Stimulated activated naive B cell treated with anti-CD40 and anti-IgM and Interleukin-4, amounts not matched to agents 10 μg/mL and 1 μg/mL and 100 μg/mL, for 72 hours (primary cell): ENCODE measurements at regions not wholly inside any gene's neighbourhood (a gene's known extent, or its start where the extent isn't known, plus 50 kb on each side); places are given as distances from the start of the nearest gene placed in this dataset.

Experiments used
- ATAC-seq, 2 donors: fragments of 150-1000 bp; cut with Tn5 transposase; replicated peaks; 2 replicates each; pipeline ENCODE4 v1.10.0; 2021; ENCODE audit warnings: moderate library complexity in 1 of 2
- DNase-seq: peaks from one replicate; pipeline ENCODE4 v3.0.0; 2021
- H3K27ac Mint-ChIP-seq: one replicate; pipeline ENCODE4 v1.8.0; 2022; ENCODE audit warnings: mild to moderate bottlenecking, mixed read lengths
- H3K27me3 Mint-ChIP-seq, 2 donors: one replicate each; pipeline ENCODE4 v1.8.0; 2022; ENCODE audit warnings: mixed read lengths in 2 of 2
- H3K36me3 Mint-ChIP-seq, 2 donors: one replicate each; pipeline ENCODE4 v1.8.0; 2022; ENCODE audit warnings: mixed read lengths in 2 of 2, mild to moderate bottlenecking in 1 of 2
- H3K4me1 Mint-ChIP-seq, 2 donors: one replicate each; pipeline ENCODE4 v1.8.0; 2022; ENCODE audit warnings: mixed read lengths in 2 of 2, mild to moderate bottlenecking in 1 of 2
- H3K4me3 Mint-ChIP-seq, 2 donors: one replicate each; pipeline ENCODE4 v1.8.0; 2022; ENCODE audit warnings: mild to moderate bottlenecking in 2 of 2, mixed read lengths in 2 of 2, moderate library complexity in 1 of 2
- H3K9me3 Mint-ChIP-seq, 2 donors: one replicate each; pipeline ENCODE4 v1.8.0; 2022; ENCODE audit warnings: mixed read lengths in 2 of 2, mild to moderate bottlenecking in 1 of 2

DNA sequence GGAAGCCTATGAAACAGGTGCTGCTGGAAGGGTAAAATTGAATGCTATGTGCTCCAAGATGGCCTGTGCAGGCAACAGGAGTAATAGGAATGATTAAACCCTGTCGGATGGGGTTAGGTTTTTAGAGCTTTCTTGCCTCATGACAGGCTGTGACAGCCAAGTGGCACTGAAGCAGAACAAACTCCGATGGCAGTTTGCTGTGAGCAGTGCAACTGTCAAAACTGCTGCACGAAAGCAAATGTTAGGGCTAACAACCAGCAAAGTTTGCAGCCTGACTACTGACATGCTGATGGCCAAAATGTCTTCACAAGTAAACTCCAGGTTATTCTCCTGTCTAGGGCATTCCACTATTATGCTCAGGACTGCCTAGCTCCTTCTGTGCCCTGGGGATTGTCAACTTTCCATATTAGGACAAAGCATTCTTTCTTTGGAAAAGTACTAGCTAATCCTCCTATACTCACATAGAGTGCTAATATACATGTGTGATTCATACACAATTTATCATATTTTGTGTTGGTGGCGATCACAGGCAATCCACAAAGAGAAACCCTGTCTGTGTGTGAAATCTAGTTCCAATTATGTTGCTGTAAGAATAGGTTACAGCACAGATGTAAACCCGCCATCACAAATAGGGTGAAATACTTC lies 486.6 kb upstream of the TENM3 start:
- Mint-ChIP-seq H3K27ac (no peak overlapping the region), H3K4me3 (no peak overlapping the region), H3K36me3 (no peaks in the 10 kb centered on the region), H3K4me1 (peaks cover 0 to 7% of the 10 kb centered on the region in 2 donors), H3K27me3 (no peaks in the 10 kb centered on the region), H3K9me3 (peaks cover 0 to 5% of the 10 kb centered on the region in 2 donors)
- DNase-seq (no peak), ATAC-seq (no peak)

DNA sequence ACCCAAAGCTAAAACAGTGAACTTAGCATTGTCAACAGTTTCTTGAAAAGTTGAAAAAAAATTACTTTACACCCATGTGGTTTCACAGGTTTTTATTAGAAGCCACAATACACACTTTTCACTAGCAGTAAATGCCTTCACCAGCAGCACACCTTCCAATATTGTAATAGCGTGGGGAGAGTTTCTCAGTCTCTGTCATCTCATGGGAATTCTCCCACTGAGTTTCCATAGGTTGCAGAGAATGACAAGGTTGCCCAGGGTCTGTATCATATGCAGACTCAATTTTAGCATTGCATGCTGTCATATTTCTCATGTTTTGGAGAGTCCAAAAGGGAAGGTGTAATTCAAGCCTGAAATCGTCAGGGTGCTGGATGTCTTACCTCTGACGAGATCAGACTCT lies 486.1 kb upstream of the TENM3 start:
- ATAC-seq = no peak
- peaks cover 0 to 7% of the 10 kb centered on the region in 2 donors for H3K4me1 Mint-ChIP-seq
- H3K9me3 Mint-ChIP-seq = peaks cover 0 to 9% of the 10 kb centered on the region in 2 donors
- DNase-seq = no peak
- H3K4me3 Mint-ChIP-seq = no peak overlapping the region
- no peaks in the 10 kb centered on the region for H3K36me3 Mint-ChIP-seq
- no peak overlapping the region for H3K27ac Mint-ChIP-seq
- H3K27me3 Mint-ChIP-seq = no peaks in the 10 kb centered on the region

DNA sequence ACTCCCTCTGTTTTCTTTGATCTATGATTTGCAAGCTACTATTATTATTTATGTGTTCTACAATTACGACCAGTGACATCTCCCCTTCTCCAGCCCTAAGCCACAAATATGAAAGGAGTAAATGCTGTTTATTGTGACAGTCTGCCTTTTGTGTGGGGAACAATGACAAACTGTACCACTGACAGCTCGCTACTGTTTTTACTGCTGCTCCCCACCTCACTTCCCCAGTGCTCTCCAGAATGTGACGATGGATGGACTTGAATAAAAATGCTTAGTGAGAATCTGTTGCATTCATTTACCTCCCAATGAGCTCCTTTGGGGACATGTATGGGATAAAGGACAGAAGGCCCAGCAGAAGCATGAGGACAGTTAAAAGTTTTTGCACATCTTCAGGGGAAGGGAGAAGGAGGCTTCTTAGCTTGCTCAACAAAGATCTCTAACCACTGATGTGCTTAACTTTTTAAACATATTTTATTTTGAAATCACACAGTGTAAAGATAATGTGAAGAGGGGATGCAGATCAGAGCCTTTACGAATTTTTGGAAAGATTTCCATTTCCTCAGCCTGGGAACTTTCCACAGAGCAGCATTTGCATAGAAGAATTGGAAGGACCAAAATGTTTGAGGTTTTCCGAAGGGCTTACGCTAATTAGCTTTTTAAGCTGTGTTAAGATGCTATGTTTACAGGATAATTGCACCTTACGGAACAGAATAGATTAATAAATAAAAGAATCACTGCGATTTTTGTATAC lies 485.1 kb upstream of the TENM3 start:
- ATAC-seq (no peak), DNase-seq (no peak)
- Mint-ChIP-seq H3K27me3 (no peaks in the 10 kb centered on the region), H3K36me3 (no peaks in the 10 kb centered on the region), H3K9me3 (peaks cover 1 to 9% of the 10 kb centered on the region in 2 donors), H3K4me3 (no peak overlapping the region), H3K27ac (no peak overlapping the region), H3K4me1 (peaks cover 0 to 7% of the 10 kb centered on the region in 2 donors)

DNA sequence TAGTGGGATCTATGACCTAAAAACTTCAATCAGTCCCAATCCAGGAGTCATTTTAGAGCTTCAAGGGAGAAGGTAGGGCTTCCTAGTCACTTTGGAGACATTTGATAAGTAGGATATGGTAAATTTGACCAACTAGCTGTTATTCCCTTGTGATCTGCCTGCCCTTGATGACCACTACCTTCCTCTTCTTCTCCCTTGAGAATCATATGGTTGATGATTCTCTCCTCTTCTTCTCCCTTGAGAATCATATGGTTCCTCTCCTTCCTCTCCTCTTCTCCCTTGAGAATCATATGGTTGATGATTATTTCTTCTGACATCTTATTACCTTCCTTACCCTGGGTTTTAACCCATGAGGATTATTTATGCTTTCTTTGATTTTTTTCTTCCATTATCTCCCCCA lies 482.6 kb upstream of the TENM3 start:
- H3K9me3 Mint-ChIP-seq = peaks cover 1 to 9% of the 10 kb centered on the region in 2 donors
- ATAC-seq (no peak), DNase-seq (no peak)
- no peaks in the 10 kb centered on the region for H3K36me3 Mint-ChIP-seq
- H3K27ac Mint-ChIP-seq = no peak overlapping the region
- no peak overlapping the region for H3K4me3 Mint-ChIP-seq
- H3K4me1 Mint-ChIP-seq = peaks cover 0 to 7% of the 10 kb centered on the region in 2 donors
- H3K27me3 Mint-ChIP-seq = no peaks in the 10 kb centered on the region

DNA sequence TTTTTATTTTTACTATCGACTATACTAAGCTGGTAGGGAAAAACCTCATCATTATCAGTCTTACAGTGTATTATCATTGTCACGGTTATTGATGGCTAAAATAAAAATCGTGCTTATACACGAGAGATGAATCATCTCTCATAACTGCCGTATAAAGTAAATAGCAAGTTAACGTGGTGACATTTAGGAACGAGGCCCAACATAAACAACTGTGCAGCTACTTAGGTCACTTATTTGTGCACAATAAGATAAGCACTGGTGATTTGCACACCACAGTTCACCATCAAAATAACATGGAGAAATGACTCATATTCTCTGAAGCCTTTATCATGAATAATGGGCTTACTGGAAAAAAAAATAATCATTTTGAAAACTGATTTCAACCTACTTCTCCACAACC lies 482.0 kb upstream of the TENM3 start:
- Mint-ChIP-seq H3K9me3 (peaks cover 1 to 9% of the 10 kb centered on the region in 2 donors), H3K4me3 (no peak overlapping the region), H3K4me1 (peaks cover 0 to 7% of the 10 kb centered on the region in 2 donors), H3K36me3 (no peaks in the 10 kb centered on the region), H3K27ac (no peak overlapping the region), H3K27me3 (no peaks in the 10 kb centered on the region)
- DNase-seq (no peak), ATAC-seq (no peak)

DNA sequence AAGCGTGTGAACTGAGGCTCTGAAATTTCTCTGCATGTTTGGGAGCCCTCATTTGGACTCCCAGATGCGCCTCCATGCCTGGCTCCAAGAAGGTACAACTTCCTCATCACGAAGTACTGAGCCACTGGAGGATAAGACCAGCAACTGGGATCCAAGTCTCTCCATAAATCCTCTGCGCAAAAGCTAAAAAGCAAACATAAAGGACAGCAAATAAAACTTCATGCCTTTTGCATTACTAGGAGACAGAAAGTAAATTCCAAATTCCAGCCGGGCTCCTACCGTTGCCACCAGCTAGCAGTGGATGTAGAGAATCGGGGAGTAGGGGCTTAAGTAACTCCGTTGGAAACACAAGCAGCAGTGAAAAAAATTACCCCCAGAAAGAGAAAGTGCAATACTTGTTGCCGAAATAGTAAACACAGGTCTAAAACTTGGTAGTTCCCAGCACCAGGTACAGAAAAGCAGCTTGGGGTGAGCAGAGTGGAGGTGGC lies 477.1 kb upstream of the TENM3 start:
- Mint-ChIP-seq H3K4me3 (no peak overlapping the region), H3K4me1 (no peaks in the 10 kb centered on the region), H3K36me3 (no peaks in the 10 kb centered on the region), H3K9me3 (peaks cover 1 to 3% of the 10 kb centered on the region in 2 donors), H3K27ac (no peak overlapping the region), H3K27me3 (no peaks in the 10 kb centered on the region)
- DNase-seq = no peak
- ATAC-seq = no peak

DNA sequence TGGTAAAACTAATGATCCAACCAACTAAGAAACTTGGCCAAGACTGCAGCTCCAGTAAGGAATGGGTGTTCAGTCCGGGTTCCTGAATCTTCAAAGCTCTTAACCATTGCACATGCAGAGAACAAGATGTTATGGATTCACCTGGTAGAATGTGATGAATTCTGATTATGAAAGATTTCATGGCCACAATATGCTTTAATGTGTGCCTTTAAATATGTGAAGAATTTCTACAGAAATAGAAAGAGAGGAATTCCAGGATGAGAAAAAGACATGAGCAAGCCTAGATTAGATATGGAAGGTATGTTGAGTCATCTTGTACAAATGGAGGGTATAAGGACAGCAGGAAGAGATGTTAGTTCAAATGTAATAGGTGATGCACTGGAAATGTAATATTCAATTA lies 472.2 kb upstream of the TENM3 start:
- Mint-ChIP-seq H3K27ac (no peak overlapping the region), H3K9me3 (peaks cover 1 to 3% of the 10 kb centered on the region in 2 donors), H3K4me1 (no peaks in the 10 kb centered on the region), H3K4me3 (no peak overlapping the region), H3K27me3 (no peaks in the 10 kb centered on the region), H3K36me3 (no peaks in the 10 kb centered on the region)
- no peak for DNase-seq
- no peak for ATAC-seq

DNA sequence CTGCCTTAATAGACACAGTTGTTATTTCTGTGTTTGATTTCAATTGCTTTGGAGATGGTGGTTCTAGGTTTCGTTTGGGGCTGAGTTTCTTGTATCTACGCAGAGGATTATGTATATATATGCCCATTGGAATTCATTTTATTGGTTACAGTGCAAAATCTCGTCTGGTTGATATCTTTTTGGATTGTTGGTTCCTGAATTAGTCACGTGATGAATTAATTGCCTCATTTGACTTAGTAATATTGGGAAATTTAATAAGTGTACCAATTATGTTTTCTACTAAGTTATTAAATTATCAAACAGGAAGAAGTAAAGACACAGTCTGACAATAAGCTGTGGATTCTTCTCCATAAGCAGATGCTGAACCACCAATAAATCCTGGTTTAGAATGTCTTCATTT lies 467.9 kb upstream of the TENM3 start:
- no peaks in the 10 kb centered on the region for H3K36me3 Mint-ChIP-seq
- no peak overlapping the region for H3K27ac Mint-ChIP-seq
- no peak for ATAC-seq
- DNase-seq = no peak
- peaks cover 4 to 5% of the 10 kb centered on the region in 2 donors for H3K9me3 Mint-ChIP-seq
- H3K4me3 Mint-ChIP-seq = no peak overlapping the region
- H3K27me3 Mint-ChIP-seq = no peaks in the 10 kb centered on the region
- no peaks in the 10 kb centered on the region for H3K4me1 Mint-ChIP-seq

DNA sequence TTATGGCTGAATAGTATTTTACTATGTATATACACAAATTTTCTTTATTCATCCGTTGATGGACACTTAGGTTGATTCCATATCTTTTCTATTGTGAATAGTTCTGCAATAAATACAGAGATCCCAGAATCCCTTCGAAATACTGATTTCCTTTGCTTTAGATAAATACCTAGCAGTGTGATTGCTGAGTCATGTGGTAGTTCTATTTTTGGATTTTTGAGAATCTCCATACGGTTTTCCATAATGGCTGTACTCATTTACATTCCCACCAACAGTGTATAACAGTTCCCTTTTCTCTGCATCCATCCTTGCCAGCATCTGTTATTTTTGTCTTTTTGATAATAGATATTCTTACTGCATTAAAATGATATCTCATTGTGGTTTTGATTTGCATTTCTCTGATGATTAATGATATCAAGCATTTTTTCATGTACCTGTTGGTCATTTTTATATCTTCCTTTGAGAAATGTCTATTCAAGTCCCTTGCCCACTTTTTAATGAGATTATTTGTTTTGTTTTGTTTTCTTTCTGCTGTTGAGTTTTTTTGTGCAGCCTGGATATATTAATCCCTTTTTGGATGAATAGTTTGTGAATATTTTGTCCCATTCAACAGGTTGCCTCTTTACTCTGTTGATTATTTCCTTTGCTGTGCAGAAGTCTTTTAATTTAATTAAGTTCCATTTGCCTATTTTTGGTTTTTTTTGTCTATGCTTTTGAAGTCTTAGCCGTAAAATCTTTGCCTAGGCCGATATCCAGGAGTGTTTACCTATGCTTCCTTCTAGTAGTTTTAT lies 466.7 kb upstream of the TENM3 start:
- Mint-ChIP-seq H3K36me3 (no peaks in the 10 kb centered on the region), H3K27me3 (no peaks in the 10 kb centered on the region), H3K9me3 (peaks cover 7 to 8% of the 10 kb centered on the region in 2 donors), H3K4me1 (no peaks in the 10 kb centered on the region), H3K4me3 (no peak overlapping the region), H3K27ac (no peak overlapping the region)
- DNase-seq (no peak), ATAC-seq (no peak)

DNA sequence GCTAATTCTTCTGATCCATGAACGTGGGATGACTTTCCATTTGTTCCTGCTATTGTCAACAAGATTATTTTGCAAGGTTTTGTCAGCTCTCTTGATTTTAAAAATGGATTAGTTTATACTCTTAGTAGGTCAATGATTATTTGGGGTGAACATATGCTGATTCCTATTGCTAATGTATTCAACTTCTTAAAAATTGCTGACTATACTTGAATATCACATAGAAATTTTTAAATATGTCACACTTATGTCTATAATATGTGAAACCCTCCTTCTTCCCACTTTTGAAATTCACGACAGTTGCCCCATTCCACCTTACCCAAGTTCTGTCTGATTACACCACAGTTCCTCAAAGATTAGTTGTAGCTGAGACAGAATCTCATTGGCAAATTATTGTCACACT lies 465.7 kb upstream of the TENM3 start:
- no peak overlapping the region for H3K4me3 Mint-ChIP-seq
- DNase-seq (no peak), ATAC-seq (no peak)
- H3K9me3 Mint-ChIP-seq = peaks cover 8 to 11% of the 10 kb centered on the region in 2 donors
- H3K27me3 Mint-ChIP-seq = no peaks in the 10 kb centered on the region
- no peak overlapping the region for H3K27ac Mint-ChIP-seq
- no peaks in the 10 kb centered on the region for H3K36me3 Mint-ChIP-seq
- no peaks in the 10 kb centered on the region for H3K4me1 Mint-ChIP-seq

DNA sequence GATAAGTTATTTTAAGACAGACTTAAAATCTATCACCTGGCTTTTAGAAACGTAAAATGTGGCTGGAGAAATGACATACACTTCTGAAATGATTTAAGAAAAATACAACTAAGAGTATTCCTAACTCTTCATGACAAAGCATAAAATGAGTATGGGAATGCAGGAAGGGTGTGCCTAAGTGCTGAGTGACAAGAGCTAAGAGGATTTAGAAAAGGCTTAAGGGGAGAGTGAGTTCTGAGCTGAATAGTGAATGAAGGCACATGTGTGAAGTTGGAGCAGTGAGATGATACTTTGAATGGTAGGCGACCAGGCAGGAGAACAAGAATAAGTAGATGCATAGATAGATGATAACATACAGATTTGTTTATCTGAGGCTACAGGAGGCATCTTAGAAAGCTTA lies 458.3 kb upstream of the TENM3 start:
- ATAC-seq (no peak), DNase-seq (no peak)
- Mint-ChIP-seq H3K4me1 (no peaks in the 10 kb centered on the region), H3K27me3 (no peaks in the 10 kb centered on the region), H3K36me3 (no peaks in the 10 kb centered on the region), H3K4me3 (no peak overlapping the region), H3K27ac (no peak overlapping the region), H3K9me3 (peaks cover 9 to 14% of the 10 kb centered on the region in 2 donors)

DNA sequence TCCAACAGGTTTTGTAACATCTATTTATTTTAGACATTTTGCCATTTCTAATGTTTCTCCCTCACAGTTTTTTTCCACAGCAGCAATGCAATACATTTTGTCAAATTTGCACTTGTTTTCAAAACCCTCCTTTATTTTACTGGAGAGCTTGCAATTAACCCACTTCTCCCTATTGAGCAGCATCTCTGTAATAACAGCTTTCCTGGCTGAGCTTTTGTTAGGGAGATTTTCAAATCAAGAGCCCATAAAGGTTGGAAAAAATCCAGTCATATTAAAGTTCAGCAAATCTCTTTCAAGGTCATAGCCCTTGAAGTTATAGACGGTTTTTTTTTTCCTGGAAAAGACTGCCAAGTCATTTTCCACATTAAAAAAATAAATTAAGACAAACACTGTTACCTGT lies 450.6 kb upstream of the TENM3 start:
- Mint-ChIP-seq H3K36me3 (no peaks in the 10 kb centered on the region), H3K4me1 (no peaks in the 10 kb centered on the region), H3K27me3 (no peaks in the 10 kb centered on the region), H3K27ac (no peak overlapping the region), H3K4me3 (no peak overlapping the region), H3K9me3 (peaks cover 12 to 13% of the 10 kb centered on the region in 2 donors)
- no peak for DNase-seq
- no peak for ATAC-seq

DNA sequence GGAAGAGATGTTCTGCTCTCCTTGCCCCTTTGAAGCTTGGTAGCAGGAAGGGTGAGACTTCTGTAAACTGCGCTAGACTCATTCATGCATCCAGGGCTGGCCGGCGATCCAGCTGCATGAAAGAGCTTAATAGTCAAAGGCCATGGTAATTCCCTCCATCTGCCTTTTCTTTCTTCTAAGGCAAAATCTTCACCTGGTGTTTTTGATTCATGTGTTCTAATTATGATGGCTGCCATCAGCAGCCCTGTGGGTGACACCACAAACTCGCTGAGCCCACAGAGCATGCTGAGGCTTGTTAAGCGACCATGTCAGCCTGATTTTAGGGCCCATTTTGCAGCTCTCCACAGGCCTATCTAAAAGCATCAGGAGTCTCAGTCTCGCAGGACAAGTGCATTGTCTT lies 450.1 kb upstream of the TENM3 start:
- Mint-ChIP-seq H3K9me3 (peaks cover 12% of the 10 kb centered on the region in 2 donors), H3K27me3 (no peaks in the 10 kb centered on the region), H3K27ac (no peak overlapping the region), H3K4me3 (no peak overlapping the region), H3K36me3 (no peaks in the 10 kb centered on the region), H3K4me1 (no peaks in the 10 kb centered on the region)
- ATAC-seq (no peak), DNase-seq (no peak)

DNA sequence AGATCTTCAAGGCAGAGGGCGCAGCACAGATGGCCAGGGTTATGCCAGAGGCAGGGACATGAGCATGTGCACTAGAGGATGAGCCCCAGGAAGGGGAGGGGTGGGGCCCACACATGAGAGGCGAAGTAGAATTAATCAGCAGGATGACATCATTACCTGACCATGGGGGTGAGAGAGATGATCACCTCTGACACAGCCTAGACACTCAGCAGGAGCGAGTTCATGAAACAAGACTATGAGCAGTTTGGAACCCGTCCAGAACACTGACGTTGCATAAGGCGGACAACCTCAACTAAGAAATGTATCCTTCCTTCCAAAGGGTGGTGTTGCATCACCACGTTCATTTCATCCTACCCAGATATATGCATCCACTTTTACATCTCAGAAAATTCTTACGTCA lies 446.7 kb upstream of the TENM3 start:
- no peaks in the 10 kb centered on the region for H3K36me3 Mint-ChIP-seq
- H3K4me3 Mint-ChIP-seq = no peak overlapping the region
- no peak overlapping the region for H3K27ac Mint-ChIP-seq
- peaks cover 12% of the 10 kb centered on the region in 2 donors for H3K9me3 Mint-ChIP-seq
- ATAC-seq (no peak), DNase-seq (no peak)
- no peaks in the 10 kb centered on the region for H3K27me3 Mint-ChIP-seq
- H3K4me1 Mint-ChIP-seq = no peaks in the 10 kb centered on the region
